ENCODE measurements at regions not wholly inside any gene's neighbourhood (a gene's known extent, or its start where the extent isn't known, plus 50 kb on each side); places are given as distances from the start of the nearest gene placed in this dataset.

DNA sequence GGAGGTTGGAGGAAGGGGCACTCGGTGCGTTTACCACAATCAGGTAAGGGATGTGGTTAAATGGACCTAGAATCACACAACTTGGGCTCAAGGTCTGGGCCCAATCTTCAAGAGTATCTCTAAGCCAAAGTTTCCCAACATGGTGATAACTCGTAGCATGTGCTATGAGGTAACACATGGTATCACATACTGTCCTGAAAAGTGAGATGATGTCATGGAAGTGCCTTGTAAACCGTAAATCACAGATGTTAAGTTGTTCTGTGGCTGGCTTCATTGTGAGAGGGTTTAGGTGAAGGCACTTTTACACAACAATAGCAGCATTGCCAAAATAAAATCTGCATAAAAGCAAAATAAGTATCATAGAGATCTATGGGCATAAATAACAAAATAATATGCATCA lies 551.8 kb downstream of the PLCL1 start:
- no peak overlapping the region for H3K4me3 ChIP-seq (ENCODE audit: control insufficient read depth in 2 of 3, extremely low read depth in 1 of 3, insufficient read depth in 2 of 3, low read depth in 1 of 3, low read length in 3 of 3)
- no peak overlapping the region for H2AFZ ChIP-seq (ENCODE audit: control insufficient read depth, low read length)
- H3K9me1 ChIP-seq (ENCODE audit: control insufficient read depth, extremely low read depth, insufficient read depth, low read length) = no peaks in the 10 kb centered on the region
- FAIRE-seq (no peak), DNase-seq (ENCODE audit: low read depth, low spot score) (no peak)
- dilution Hi-C loops (cut with MboI; ENCODE audit: extremely low pct_ligation_motif_present, low sequenced_read_pairs) = no loop called here
- H3K79me2 ChIP-seq (ENCODE audit: control insufficient read depth, insufficient read depth, low read length) = no peaks in the 10 kb centered on the region
- no peaks in the 10 kb centered on the region for H3K4me1 ChIP-seq (ENCODE audit: control insufficient read depth, extremely low read depth, insufficient read depth, low read length)
- TF ChIP-seq EZH2 (IDR thresholded peaks at IDR 0.05; ENCODE audit: low read length) = no peak
- TF ChIP-seq, protein P1, sequence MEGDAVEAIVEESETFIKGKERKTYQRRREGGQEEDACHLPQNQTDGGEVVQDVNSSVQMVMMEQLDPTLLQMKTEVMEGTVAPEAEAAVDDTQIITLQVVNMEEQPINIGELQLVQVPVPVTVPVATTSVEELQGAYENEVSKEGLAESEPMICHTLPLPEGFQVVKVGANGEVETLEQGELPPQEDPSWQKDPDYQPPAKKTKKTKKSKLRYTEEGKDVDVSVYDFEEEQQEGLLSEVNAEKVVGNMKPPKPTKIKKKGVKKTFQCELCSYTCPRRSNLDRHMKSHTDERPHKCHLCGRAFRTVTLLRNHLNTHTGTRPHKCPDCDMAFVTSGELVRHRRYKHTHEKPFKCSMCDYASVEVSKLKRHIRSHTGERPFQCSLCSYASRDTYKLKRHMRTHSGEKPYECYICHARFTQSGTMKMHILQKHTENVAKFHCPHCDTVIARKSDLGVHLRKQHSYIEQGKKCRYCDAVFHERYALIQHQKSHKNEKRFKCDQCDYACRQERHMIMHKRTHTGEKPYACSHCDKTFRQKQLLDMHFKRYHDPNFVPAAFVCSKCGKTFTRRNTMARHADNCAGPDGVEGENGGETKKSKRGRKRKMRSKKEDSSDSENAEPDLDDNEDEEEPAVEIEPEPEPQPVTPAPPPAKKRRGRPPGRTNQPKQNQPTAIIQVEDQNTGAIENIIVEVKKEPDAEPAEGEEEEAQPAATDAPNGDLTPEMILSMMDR (optimal IDR thresholded peaks at IDR 0.05 in 1 of 3, IDR thresholded peaks at IDR 0.05 in 1 of 3, conservative IDR thresholded peaks at IDR 0.05 in 1 of 3; ENCODE audit: extremely low read depth in 1 of 3, insufficient read depth in 2 of 3, low read length in 3 of 3) = no peak
- H3K27me3 ChIP-seq (ENCODE audit: control insufficient read depth, extremely low read depth, insufficient read depth, low read length) = no peaks in the 10 kb centered on the region
- H3K9me3 ChIP-seq (ENCODE audit: control insufficient read depth, low read depth, low read length) = no peaks in the 10 kb centered on the region
- H3K9ac ChIP-seq (ENCODE audit: control insufficient read depth, extremely low read depth, insufficient read depth, low read length) = no peak overlapping the region
- H4K20me1 ChIP-seq (ENCODE audit: control insufficient read depth, extremely low read depth, insufficient read depth, low read length) = no peaks in the 10 kb centered on the region
- H3K4me2 ChIP-seq (ENCODE audit: control insufficient read depth, extremely low read depth, insufficient read depth, low read depth, low read length) = no peak overlapping the region
- H3K27ac ChIP-seq (ENCODE audit: control insufficient read depth, insufficient read depth, low read length) = no peak overlapping the region
- H3K36me3 ChIP-seq (ENCODE audit: control insufficient read depth in 2 of 2, extremely low read depth in 1 of 2, insufficient read depth in 2 of 2, low read length in 2 of 2) = no peaks in the 10 kb centered on the region

DNA sequence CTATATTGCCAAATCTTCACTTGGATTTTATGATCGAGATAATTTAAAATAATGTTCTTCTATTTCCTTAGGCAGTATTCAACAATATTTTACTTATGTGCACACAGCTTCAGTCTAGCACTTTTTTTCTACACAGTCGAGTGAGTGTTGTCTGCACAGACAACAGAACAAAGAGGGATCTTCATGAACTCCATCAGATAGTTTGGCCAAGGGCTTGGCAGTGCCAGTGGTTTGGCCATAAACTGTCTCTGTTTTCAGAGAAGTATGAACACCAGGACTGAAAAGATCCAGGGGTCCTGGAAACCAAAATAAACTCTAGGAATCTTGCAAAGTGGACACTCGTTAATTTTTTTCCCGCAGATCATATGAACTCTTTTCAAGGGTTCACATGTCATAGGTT lies 547.3 kb downstream of the PLCL1 start:
- H3K27ac ChIP-seq (ENCODE audit: control insufficient read depth, insufficient read depth, low read length) = no peak overlapping the region
- no peaks in the 10 kb centered on the region for H3K79me2 ChIP-seq (ENCODE audit: control insufficient read depth, insufficient read depth, low read length)
- H3K9me3 ChIP-seq (ENCODE audit: control insufficient read depth, low read depth, low read length) = no peaks in the 10 kb centered on the region
- no peaks in the 10 kb centered on the region for H4K20me1 ChIP-seq (ENCODE audit: control insufficient read depth, extremely low read depth, insufficient read depth, low read length)
- H2AFZ ChIP-seq (ENCODE audit: control insufficient read depth, low read length) = no peak overlapping the region
- no peak for DNase-seq (ENCODE audit: low read depth, low spot score)
- H3K36me3 ChIP-seq (ENCODE audit: control insufficient read depth in 2 of 2, extremely low read depth in 1 of 2, insufficient read depth in 2 of 2, low read length in 2 of 2) = no peaks in the 10 kb centered on the region
- no peak overlapping the region for H3K9ac ChIP-seq (ENCODE audit: control insufficient read depth, extremely low read depth, insufficient read depth, low read length)
- no peaks in the 10 kb centered on the region for H3K9me1 ChIP-seq (ENCODE audit: control insufficient read depth, extremely low read depth, insufficient read depth, low read length)
- H3K4me2 ChIP-seq (ENCODE audit: control insufficient read depth, extremely low read depth, insufficient read depth, low read depth, low read length) = no peak overlapping the region
- TF ChIP-seq, protein P1 (optimal IDR thresholded peaks at IDR 0.05 in 1 of 3, IDR thresholded peaks at IDR 0.05 in 1 of 3, conservative IDR thresholded peaks at IDR 0.05 in 1 of 3; ENCODE audit: extremely low read depth in 1 of 3, insufficient read depth in 2 of 3, low read length in 3 of 3) = no peak
- no peak for TF ChIP-seq EZH2 (IDR thresholded peaks at IDR 0.05; ENCODE audit: low read length)
- FAIRE-seq = no peak
- dilution Hi-C loops (cut with MboI; ENCODE audit: extremely low pct_ligation_motif_present, low sequenced_read_pairs) = no loop called here
- no peaks in the 10 kb centered on the region for H3K27me3 ChIP-seq (ENCODE audit: control insufficient read depth, extremely low read depth, insufficient read depth, low read length)
- no peak overlapping the region for H3K4me3 ChIP-seq (ENCODE audit: control insufficient read depth in 2 of 3, extremely low read depth in 1 of 3, insufficient read depth in 2 of 3, low read depth in 1 of 3, low read length in 3 of 3)
- no peaks in the 10 kb centered on the region for H3K4me1 ChIP-seq (ENCODE audit: control insufficient read depth, extremely low read depth, insufficient read depth, low read length)

Data from keratinocyte (primary cell).